MM.1S (cell line): ENCODE measurements at regions not wholly inside any gene's neighbourhood (a gene's known extent, or its start where the extent isn't known, plus 50 kb on each side); places are given as distances from the start of the nearest gene placed in this dataset.

ENCODE experiments used
- DNase-seq: peaks from one replicate; pipeline ENCODE4 v3.0.0-alpha.2; 2015
- H2AFZ ChIP-seq: fragments of 300-600 bp; sonication (generic); 2 replicates; pipeline ENCODE4 v1.6.0; 2016; ENCODE audit warnings: antibody characterized with exemption, low read length
- H3F3A ChIP-seq: fragments of 300-600 bp; sonication (generic); 2 replicates; pipeline ENCODE4 v1.6.1; 2016; ENCODE audit warnings: mild to moderate bottlenecking, antibody characterized with exemption, low read length, moderate library complexity, mixed read lengths; ENCODE audit not compliant: insufficient read depth
- H3K27ac ChIP-seq: fragments of 300-600 bp; sonication (generic); 2 replicates; pipeline ENCODE4 v1.5.1; 2016; ENCODE audit warnings: mild to moderate bottlenecking, low read length
- H3K27me3 ChIP-seq: fragments of 300-600 bp; sonication (generic); replicated peaks from 2 replicates; pipeline ENCODE4 v1.6.0; 2016; ENCODE audit warnings: low read length; ENCODE audit not compliant: insufficient read depth
- H3K36me3 ChIP-seq: fragments of 300-600 bp; sonication (generic); replicated peaks from 2 replicates; pipeline ENCODE4 v1.6.1; 2016; ENCODE audit warnings: mild to moderate bottlenecking, low read length, mixed read lengths; ENCODE audit not compliant: insufficient read depth
- H3K4me1 ChIP-seq: fragments of 300-600 bp; sonication (generic); 2 replicates; pipeline ENCODE4 v1.6.1; 2016; ENCODE audit warnings: low read length, mixed read lengths
- H3K4me2 ChIP-seq: fragments of 300-600 bp; sonication (generic); 2 replicates; pipeline ENCODE4 v1.6.0; 2016; ENCODE audit warnings: low read depth, low read length
- H3K4me3 ChIP-seq: fragments of 300-600 bp; sonication (generic); 2 replicates; pipeline ENCODE4 v1.5.1; 2016; ENCODE audit warnings: low read length, mixed read lengths
- H3K79me2 ChIP-seq: fragments of 300-600 bp; sonication (generic); 2 replicates; pipeline ENCODE4 v1.6.1; 2016; ENCODE audit warnings: mixed run types, low read length, mixed read lengths
- H3K9ac ChIP-seq: fragments of 300-600 bp; sonication (generic); 2 replicates; pipeline ENCODE4 v1.6.1; 2016; ENCODE audit warnings: low read length, mixed read lengths
- H3K9me2 ChIP-seq: fragments of 300-600 bp; sonication (generic); replicated peaks from 2 replicates; pipeline ENCODE4 v1.6.1; 2016; ENCODE audit warnings: mild to moderate bottlenecking, low read length, mixed read lengths; ENCODE audit not compliant: insufficient read depth
- H3K9me3 ChIP-seq: fragments of 300-600 bp; sonication (generic); replicated peaks from 2 replicates; pipeline ENCODE4 v1.6.1; 2016; ENCODE audit warnings: mild to moderate bottlenecking, low read length, mixed read lengths; ENCODE audit not compliant: insufficient read depth
- H4K20me1 ChIP-seq: fragments of 300-600 bp; sonication (generic); 2 replicates; pipeline ENCODE4 v1.6.1; 2016; ENCODE audit warnings: mild to moderate bottlenecking, low read length, moderate library complexity, mixed read lengths; ENCODE audit not compliant: insufficient read depth
- CTCF ChIP-seq: fragments of 300-600 bp; sonication (generic); IDR thresholded peaks from 2 replicates; pipeline ENCODE4 v1.5.1; 2016; ENCODE audit warnings: antibody characterized with exemption, low read length, mixed read lengths
- EZH2 ChIP-seq: fragments of 300-600 bp; sonication (generic); optimal IDR thresholded peaks from 2 replicates; pipeline ENCODE3; 2017; ENCODE audit warnings: low read depth, mild to moderate bottlenecking, antibody characterized with exemption, low read length, mixed read lengths
- EZH2phosphoT487 ChIP-seq: fragments of 300-600 bp; sonication (generic); IDR thresholded peaks from 2 replicates; pipeline ENCODE4 v1.6.1; 2018; ENCODE audit warnings: antibody characterized with exemption, low read length

- Histone ChIP-seq H3K9me3 (no peaks in the 10 kb centered on the region), H3K27me3 (no peaks in the 10 kb centered on the region), H3F3A (no peaks in the 10 kb centered on the region), H3K9me2 (no peaks in the 10 kb centered on the region), H3K4me2 (no peak overlapping the region), H3K79me2 (no peaks in the 10 kb centered on the region), H3K4me3 (no peak overlapping the region), H3K4me1 (no peaks in the 10 kb centered on the region), H3K9ac (no peak overlapping the region), H2AFZ (no peak overlapping the region), H4K20me1 (no peaks in the 10 kb centered on the region), H3K36me3 (no peaks in the 10 kb centered on the region), H3K27ac (no peak overlapping the region)
- DNase-seq: no peak
- TF ChIP-seq EZH2 (no peak), CTCF (no peak), EZH2phosphoT487 (no peak)
Observed at GRCh38 chr15:25967116-25967515, 104.0 kb upstream of the ATP10A start.

- H3K4me1 ChIP-seq: no peaks in the 10 kb centered on the region
- no peaks in the 10 kb centered on the region for H3K9me2 ChIP-seq
- no peak overlapping the region for H3K4me2 ChIP-seq
- H3K4me3 ChIP-seq: no peak overlapping the region
- no peak overlapping the region for H2AFZ ChIP-seq
- H3K9me3 ChIP-seq: no peaks in the 10 kb centered on the region
- H3K9ac ChIP-seq: no peak overlapping the region
- no peaks in the 10 kb centered on the region for H3K79me2 ChIP-seq
- H3K27me3 ChIP-seq: no peaks in the 10 kb centered on the region
- no peak for DNase-seq
- H4K20me1 ChIP-seq: no peaks in the 10 kb centered on the region
- H3K36me3 ChIP-seq: no peaks in the 10 kb centered on the region
- no peaks in the 10 kb centered on the region for H3F3A ChIP-seq
- no peak overlapping the region for H3K27ac ChIP-seq
- TF ChIP-seq EZH2 (no peak), CTCF (no peak), EZH2phosphoT487 (no peak)
Observed at GRCh38 chr15:25965326-25965725, 102.2 kb upstream of the ATP10A start.

- DNase-seq: no peak
- no peaks in the 10 kb centered on the region for H4K20me1 ChIP-seq
- TF ChIP-seq CTCF (no peak), EZH2 (no peak), EZH2phosphoT487 (no peak)
- no peaks in the 10 kb centered on the region for H3K9me3 ChIP-seq
- H3K9me2 ChIP-seq: no peaks in the 10 kb centered on the region
- no peaks in the 10 kb centered on the region for H3F3A ChIP-seq
- H3K4me3 ChIP-seq: no peak overlapping the region
- no peaks in the 10 kb centered on the region for H3K27me3 ChIP-seq
- H3K4me1 ChIP-seq: no peaks in the 10 kb centered on the region
- no peak overlapping the region for H3K27ac ChIP-seq
- no peak overlapping the region for H2AFZ ChIP-seq
- no peaks in the 10 kb centered on the region for H3K79me2 ChIP-seq
- no peak overlapping the region for H3K4me2 ChIP-seq
- no peak overlapping the region for H3K9ac ChIP-seq
- H3K36me3 ChIP-seq: no peaks in the 10 kb centered on the region
Observed at GRCh38 chr15:25960273-25960672, 97.1 kb upstream of the ATP10A start.

GRCh38 chr15:25959100-25959499, 96.0 kb upstream of the ATP10A start:
- TF ChIP-seq CTCF: no peak
- TF ChIP-seq EZH2: no peak
- no peak for TF ChIP-seq EZH2phosphoT487
- Histone ChIP-seq H2AFZ (no peak overlapping the region), H3K79me2 (no peaks in the 10 kb centered on the region), H3K4me2 (no peak overlapping the region), H3K9ac (no peak overlapping the region), H3K36me3 (no peaks in the 10 kb centered on the region), H3K27me3 (no peaks in the 10 kb centered on the region), H3K9me2 (no peaks in the 10 kb centered on the region), H3K27ac (no peak overlapping the region), H3K4me1 (no peaks in the 10 kb centered on the region), H3K9me3 (no peaks in the 10 kb centered on the region), H3F3A (no peaks in the 10 kb centered on the region), H3K4me3 (no peak overlapping the region), H4K20me1 (no peaks in the 10 kb centered on the region)
- no peak for DNase-seq
